Fibroblast of skin of scalp (primary cell): ENCODE measurements at regions not wholly inside any gene's neighbourhood (a gene's known extent, or its start where the extent isn't known, plus 50 kb on each side); places are given as distances from the start of the nearest gene placed in this dataset.

Experiments used
- DNase-seq: peaks from one replicate; pipeline ENCODE4 v3.0.0-alpha.2; 2013

DNA sequence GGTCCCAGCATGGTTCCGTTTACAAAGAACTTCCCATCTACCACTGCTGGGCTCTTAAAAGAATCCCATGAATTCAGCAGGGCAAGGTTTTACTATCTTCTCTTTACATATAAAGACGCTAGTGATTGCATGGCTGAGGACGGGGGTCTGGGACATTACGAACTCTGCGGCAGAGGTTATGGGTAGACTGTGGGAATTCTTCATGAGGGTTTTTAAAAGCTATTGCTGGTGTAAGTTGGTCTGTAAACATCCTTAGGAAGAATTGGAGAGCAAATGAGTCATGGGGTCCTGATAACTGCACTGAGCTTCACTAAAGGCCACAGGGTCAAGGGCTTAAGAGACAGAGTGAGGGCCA, 53.1 kb upstream of the TMEM72 start:
- DNase-seq = no peak

DNA sequence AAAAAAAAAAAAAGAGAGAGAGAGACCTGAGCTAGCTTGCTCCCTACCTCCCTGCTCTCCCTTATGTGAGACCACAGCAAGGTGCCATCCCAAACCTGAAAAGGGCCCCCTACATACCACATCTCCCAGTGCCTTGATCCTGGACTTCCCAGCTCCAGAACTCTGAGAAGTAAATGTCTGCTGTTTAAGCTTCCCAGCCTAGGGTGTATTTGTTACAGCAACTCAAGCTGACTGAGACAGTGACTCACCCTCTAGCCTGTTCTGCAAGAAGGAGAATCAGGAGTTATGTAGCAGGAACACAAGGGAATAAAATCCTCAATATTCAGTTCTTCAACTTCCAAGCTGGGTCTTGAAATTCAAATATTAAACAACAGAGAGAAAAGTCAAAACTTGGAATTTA, 52.1 kb upstream of the TMEM72 start:
- DNase-seq = no peak

DNA sequence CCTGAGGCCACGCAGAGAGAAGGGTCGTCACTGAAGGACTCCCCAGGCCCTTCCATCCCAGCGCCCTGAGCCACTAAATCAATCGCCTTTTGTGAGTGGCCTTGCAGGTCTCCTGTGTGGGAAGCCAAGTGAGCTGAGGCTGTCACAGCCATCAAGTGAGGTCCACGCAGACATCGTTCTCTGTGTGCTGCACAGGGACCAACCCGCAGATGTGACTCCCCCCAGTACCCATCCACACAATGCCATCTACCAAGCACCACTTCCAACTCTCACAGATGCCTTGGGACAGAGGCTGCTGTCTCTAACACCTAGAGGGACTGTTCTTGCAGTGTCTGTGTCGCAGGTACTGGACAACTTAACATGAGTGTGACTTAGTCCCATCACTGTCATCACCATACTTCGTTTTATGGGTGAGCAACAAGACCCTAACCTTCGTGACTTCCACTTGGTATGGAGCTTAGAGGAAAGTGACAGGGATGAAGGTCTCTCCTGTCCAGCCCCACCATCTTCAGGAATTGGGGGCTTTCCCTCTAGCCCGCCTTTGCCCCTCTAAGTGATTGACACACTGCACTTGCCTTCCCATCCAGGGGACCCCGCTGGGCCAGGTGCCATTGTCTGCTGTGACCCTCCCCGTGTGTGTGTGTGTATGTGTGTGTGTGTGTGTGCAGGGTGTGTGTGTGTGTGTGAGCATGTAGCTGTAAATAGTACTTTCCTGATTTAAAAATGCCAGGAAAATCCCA, 51.4 kb upstream of the TMEM72 start:
- DNase-seq = no peak

DNA sequence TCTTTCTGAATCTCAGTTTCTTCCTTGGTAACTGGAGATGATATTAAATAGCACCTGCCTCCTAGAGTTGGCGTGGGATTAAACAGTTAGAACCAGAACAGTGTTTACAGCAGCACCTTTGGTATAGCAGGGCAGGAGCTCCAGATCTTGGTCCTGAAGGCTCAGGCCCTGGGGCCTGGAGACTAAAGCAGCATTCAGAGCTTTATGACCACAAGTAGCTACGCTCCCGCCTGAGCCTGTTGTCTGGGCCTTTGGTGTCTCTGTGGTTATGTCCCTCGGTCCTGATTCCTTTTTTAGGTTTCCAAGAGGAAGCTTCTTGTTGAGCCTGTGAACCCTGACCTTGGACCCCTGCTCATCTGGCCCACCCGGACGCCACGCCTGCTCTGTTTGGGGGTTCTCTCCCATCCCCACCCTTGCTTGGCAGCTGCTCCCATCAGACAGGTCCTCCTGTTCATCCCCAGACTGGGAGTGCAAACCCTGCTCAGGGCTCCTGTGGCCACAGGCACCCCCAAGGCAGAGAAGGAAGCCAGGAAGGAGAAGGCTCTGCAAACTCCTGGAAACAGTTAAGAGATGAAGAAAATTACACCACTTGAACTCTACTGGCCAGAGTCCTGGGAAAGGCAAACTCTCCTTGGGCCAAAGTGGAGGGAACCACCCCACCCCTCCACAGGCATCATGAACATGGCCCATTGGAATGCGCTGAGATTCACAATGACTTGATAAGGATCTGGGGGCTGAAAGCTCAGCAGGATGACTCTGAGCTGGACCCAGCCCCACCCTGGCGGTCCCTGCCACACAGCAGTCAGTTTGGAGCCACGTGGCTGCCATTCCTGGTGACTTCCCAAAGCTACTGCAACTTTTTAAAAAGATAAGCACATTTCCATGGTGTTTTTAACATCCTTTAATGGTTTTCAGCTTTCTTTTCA, 50.1 kb upstream of the TMEM72 start:
- peak; percentile 90 for DNase-seq
